ENCODE measurements at regions not wholly inside any gene's neighbourhood (a gene's known extent, or its start where the extent isn't known, plus 50 kb on each side); places are given as distances from the start of the nearest gene placed in this dataset.

- TF ChIP-seq CTCF (conservative IDR thresholded peaks at IDR 0.05; ENCODE audit: low read depth in 2 of 2) (no peak), CREB1 (CRISPR knock-in tag; IDR thresholded peaks at IDR 0.05; ENCODE audit: low read depth) (no peak), JUNB (IDR thresholded peaks at IDR 0.05; ENCODE audit: unreplicated experiment) (no peak), POLR2AphosphoS5 (IDR thresholded peaks at IDR 0.05; ENCODE audit: low read depth) (no peak)
These were observed 238.9 kb downstream of the PHLDA1 start for GRCh38 chr12:75792687-75793086.

Data from GM23338 (cell line).